ENCODE measurements at regions not wholly inside any gene's neighbourhood (a gene's known extent, or its start where the extent isn't known, plus 50 kb on each side); places are given as distances from the start of the nearest gene placed in this dataset.

DNA sequence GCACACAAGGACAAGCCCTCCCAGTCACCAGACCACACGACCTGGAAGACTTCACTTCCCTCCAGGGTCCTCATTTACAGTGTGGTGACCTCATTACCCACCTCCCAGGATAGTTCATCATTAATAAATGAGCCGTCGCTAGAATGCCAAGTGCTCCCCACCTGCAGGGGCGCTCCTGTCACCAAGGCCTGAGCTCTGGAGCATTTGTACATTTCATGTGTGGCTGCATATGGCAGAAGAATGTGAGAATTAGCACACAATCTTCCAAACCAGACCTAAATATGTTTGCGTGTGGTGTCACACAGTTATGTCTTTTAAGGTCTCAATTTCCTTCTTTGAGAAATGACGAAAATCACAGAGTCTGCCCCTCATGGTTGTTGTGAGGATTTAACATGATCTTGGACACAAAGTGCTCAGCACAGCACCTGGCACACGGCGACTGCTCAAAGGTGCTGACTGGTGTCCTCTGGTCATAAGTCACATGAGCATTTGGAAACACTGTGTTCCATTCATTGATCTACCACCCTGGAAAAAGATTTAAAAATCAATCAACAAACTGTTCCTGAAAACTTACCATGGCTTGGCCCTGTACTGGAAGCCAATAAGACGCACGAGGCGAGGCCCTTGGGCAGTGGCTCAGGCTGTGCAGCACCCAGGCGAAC is 150.6 kb upstream of the SPACA7 start:
- no peak for DNase-seq

DNA sequence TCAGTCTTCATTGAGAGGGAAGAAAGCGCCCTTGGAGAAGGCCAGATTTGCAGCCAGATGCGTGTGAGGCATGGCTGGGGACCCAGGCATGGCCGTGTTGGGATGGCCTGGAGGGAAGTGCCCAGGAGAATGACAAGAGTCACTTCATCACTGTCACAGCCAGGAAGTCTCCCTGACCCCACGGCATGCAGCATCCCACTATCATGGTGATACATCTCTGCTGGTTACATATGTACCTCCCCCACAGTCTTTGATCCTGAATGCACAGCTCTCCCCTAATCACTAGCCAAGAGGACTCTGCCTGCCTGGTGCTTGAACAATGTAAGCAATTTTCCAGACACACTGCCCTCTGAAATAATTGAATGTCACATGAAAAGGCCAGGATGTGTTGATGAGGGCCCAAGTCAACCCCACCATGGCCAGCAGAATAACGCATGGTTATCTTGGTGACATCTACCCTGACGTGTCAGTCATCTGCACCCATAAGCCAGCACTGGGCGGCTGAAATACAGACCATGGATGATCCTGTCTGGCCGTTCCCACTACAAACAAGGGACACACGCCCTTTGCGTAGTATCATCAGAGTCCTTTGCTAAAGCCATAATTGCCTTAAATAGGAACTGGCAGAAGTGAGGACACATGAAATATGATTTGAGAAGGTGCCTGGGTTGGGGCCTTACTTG is 149.7 kb upstream of the SPACA7 start:
- no peak for DNase-seq

DNA sequence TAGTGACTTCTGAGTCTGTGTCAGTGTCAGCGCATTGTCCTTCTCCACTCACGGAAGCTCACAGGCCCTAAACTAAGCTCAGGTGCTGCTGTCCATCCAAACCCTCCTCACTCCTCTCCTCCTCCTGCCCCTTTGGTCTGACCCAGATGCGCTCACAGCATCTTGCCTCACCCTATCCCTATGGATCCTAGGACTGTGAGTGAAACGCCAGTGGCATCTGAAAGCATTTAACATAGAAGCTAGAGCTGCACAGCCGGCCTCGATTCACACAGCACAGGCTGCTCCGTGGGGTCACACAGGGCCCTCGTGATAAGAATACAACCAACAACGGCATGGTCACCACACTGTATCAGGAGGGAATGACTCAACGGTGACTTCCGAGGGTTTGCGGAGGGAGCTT is 149.1 kb upstream of the SPACA7 start:
- DNase-seq = no peak

DNA sequence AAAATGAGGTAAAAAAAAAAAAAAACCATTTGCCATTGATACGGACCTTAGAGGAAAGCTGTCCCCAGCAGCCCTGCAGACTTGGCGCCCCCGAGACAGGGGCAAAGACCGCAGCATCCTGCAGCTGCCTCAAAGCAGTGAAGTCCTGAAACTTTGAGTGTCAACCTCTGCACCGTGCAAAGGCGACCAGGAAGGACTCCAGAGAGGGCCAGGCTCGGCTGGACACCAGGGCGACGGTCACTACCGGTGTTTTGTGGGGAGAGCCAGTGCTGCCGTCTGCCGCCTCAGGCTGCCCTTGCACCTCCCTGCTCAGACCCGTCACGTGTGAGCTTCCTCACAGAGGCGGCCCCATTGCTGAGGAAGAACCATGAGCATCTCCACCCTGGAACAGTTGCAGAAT is 146.7 kb upstream of the SPACA7 start:
- no peak for DNase-seq

DNA sequence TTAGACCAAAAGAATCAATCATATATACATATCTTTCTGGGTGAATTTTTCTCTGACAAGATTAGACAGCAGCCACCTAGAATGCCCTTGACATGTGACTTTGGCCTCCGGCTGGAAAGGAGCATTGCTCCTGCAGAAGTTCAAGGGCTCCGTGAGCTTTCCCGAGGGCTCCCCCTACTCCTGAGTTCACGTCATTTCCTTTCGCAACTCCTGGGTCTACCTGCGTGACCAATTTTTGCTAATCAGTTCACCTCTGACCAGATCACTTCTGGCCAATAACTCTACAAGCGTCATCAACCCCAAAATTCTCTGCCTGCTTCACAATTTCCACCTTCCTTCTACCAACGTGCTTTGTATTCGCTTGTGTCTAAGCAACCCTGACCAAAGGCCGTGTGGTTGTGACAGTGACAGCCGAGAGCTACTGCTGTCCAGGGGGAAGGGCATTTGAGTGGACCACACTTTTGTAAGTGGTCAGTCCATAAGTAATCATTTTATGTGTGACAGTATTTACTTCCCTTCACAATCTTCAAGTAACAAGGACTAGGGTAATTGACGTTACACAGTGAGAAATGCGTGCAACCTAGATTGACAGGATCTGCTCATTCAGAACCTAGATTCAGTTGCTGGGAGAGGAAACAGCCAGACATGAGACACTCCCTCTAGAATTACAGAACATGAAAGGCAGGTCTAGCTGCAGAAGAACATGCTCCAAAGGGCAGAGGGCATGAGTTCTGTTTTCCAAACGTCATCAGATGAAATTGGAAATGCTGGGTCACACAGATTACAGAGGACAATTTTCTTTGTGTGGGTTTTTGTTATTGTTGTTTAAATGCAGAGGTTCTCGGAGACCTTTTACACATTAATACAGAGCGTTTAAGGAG is 145.9 kb upstream of the SPACA7 start:
- DNase-seq = no peak

DNA sequence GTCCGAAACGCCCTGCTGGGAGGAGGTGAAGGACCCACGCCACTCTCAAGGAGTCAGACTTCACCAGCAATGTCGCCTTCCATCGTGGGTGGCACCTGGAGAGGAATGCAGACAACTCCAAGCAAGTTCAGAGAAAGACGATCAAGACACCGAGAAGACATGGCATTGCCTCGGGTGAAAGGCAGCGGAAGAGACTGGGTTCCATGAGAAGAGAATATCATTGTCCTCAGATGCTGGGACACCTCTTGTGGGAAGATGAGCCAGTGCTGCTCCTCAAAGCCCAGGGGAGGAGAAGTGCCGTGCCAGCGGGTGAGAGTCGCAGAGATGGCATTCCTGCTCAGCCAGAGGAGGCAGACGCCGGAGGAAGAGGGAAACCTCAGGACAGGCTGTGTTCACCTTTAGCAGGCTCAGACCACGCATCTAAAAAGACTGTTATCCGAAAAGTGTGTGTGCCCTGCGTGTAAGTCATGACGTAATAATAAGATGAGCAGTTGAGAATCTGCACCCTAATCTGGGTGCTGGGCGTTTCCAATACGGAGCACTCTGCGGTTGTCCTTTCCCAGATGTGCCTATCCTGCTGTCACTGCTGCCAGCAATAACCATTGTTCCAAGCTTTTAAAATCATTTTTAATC is 144.6 kb upstream of the SPACA7 start:
- DNase-seq = no peak

DNA sequence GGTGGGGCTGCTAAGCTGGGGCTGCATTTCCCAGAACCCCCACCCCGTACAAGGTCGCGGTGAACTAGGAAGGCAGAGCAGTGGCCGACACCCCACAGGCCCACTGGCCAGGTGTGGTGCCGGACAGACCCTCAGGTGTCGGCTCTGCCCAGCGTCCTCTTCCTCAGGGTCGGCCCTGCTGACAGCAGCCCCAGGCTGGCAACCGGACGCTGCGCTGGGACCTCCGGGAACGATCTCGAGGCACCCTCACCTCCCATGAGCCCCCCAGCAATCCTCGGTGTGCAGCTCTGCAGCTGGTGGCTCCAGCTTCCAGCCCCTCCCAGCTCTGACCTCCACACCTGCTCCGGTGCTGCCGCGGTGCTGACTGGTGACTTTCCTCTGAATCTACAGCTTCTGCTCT is 142.9 kb upstream of the SPACA7 start:
- DNase-seq = no peak

DNA sequence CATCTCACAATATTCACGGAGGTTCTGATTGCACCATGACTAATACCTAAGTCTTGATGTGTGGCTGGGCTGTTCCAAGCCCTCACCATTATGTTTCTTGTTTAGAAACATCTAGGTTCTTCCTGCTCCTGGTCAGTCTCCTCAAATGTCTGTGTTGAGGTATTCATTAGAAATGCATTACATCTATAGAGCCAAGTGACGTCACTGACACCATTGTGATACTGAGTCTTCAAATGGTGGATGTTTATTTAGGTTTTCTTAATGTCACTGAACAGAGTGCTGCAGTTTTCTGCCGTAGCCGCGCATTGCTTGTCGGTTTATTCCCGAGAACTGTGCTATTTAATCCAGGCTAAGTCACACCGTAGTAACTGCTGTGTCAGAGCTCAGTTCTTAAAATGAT is 142.4 kb upstream of the SPACA7 start:
- no peak for DNase-seq

DNA sequence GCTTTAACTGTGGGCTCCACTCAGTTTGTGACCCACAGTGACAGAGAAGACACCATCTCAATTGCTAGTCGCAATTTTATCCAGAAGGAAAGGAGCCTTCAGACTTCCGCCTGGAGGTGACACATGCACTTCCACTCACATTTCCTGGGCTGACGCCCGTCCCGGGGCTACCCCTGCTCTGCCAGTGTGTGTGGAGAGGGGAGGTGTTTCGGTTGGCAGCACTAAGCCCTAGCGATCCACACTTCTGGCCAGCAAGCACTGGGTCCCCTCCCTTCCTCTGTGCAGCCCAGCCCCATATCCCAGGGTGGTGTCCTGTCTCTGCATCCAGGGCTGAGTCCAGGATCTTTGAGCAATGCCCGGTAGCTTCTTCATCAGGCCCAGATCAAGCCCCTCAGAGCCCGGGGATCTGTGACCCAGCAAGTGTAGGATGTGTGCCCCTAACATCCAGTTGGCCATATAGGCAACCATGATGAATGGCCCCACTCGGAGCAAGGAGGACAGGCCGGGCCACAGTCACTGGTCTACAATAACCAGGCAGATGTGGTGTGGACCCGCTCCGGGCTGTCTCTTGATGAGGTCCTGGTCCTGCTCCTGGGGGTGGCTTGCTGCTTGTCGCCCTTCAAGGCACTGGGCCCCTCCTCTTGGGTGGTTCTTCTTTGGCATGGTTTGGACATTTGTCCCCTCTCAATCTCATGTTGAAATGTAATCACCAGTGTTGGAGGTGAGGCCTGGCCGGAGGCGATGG is 141.9 kb upstream of the SPACA7 start:
- no peak for DNase-seq

DNA sequence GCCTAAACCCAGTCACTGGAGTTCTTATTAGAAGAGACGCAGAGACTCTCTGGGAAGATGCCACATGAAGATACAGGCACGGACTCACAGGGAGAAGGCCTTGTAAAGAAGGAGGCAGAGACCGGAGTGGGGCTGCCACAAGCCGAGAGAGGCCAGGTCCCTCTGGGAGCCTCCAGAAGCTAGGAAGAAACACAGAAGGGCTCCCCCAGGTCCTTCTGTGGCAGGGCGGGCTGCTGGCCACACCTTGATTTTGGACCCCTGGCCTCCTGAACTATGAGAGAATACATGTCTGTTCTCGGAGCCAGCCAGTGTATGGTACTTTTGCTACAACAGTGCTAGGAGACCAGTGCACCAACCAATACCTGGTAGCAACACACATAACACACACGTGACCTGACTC is 140.1 kb upstream of the SPACA7 start:
- DNase-seq = no peak

DNA sequence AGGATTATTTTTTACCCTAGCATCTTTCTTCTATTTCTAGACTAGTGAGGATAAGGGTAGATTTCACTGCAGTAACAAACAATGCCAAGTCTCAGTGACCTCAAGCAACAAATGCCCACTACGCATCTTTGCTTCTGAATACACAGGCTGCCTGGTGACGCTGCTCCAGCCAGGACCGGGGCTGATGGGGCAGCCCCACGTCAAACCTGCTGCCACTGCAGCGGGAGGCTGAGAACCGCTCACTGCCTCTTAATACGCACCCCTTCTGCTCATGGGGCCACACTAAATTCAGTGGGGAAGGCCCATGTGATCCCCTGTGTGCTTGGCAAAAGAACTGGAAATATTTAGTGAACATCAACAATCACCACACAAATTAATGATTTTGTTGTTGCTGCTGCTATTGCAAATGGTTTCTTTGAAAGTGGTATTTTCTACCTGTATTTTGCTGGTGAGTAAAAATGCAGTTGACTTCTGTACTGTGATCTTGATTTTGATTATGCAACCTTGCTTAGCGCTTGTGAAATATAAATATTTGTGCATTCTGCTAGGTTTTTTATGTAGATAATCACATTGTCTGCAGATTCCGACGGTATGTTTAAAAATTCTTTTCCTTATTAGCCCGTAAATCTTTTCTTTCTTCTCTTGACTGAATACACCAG is 139.5 kb upstream of the SPACA7 start:
- no peak for DNase-seq

DNA sequence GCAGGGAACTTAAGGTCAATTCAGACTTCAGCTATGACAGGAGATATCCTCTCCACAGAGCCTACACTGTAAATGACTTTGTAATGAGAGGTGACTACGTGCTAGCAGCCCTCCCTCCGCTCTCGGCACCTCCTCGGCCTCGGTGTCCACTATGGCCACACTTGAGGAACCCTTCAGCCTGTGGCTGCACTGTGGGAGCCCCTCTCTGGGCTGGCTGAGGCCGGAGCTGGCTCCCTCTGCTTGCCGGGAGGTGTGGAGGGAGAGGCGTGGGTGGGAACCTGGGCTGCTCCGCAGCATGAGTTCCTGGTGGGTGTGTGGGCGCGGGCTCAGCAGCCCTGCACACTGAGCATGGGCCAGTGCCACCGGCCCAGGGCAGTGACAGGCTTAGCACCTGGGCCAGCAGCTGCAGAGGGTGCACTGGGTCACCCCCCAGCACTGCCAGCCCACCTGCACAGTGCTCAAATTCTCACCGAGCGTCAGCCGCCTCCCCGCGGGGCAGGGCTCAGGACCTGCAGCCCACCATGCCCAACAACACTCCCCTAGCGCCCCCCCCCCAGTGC is 137.6 kb upstream of the SPACA7 start:
- no peak for DNase-seq

DNA sequence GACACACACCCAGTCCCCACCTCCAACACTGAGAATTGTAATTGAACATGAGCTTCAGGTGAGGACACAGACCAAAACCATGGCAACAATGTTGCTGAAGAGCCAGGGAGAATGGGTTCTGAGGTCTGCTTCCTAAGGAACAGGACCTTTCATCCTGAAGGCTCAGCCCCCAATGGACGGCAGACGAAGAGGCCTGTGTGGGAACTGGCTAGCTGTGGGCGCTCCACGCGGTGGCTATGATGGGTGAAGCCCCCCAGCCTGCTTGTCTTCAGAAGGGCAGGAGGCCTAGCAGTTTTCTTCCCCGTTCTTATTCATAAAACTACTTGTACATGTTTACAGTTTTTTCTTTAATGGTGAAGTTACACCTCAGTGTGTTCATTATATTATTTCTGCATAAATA is 136.1 kb upstream of the SPACA7 start:
- no peak for DNase-seq

DNA sequence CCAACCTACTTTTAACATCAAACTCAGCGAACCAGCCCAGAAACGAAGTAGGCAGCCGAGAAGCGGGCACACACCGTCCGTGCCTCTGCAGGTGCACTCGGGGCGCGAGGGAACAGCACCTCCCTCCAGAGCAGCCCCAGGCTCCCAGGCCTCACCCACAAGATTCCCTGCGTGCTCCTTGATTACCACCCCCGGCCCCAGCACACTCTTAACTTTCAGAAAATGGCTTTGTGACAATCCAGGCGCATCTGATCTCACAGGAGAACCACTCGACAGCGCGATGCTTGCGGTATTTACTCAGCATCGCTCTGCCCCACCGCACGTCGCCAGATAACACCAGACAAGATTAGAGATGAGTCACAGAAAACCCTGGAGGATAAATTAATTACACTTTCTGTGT is 134.9 kb upstream of the SPACA7 start:
- DNase-seq = no peak

DNA sequence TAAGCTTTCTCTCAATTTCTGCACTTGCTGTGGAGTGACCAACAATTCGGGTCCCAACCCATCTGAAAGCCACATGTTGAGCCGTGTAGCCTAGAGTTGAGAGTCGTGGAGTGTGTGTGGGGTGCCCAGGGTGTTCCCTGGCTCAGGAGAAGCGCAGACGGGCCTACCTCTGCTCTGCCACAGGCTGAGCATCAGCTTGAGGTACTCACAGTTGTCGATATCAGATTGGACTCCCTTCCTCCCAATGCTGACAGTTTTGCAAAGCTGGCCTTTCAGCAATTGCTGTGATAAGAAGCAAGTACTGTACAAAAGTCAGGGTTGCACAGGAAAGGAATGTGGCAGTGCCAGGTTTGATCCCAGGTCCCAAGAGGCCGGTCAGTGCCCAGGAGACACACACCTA is 133.4 kb upstream of the SPACA7 start:
- no peak for DNase-seq

DNA sequence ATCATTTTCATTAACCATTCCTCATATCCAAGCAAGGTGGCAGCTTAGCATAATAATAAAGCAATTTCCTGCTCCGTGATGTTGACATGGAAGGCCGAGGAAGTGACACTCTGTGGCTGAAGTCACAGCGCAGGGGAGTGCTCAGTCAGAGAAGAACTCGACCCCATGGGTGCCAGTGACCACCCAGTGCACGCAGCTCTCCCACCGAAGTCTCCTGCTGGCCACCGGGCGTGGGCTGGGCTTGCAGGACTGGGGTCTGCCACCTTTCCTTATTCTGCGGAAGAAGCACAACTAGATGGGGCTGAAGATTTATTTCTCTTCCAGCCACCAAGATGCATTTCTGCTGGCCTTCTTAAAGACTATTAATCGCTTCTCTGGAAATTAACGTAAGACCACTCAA is 132.1 kb upstream of the SPACA7 start:
- DNase-seq = no peak

DNA sequence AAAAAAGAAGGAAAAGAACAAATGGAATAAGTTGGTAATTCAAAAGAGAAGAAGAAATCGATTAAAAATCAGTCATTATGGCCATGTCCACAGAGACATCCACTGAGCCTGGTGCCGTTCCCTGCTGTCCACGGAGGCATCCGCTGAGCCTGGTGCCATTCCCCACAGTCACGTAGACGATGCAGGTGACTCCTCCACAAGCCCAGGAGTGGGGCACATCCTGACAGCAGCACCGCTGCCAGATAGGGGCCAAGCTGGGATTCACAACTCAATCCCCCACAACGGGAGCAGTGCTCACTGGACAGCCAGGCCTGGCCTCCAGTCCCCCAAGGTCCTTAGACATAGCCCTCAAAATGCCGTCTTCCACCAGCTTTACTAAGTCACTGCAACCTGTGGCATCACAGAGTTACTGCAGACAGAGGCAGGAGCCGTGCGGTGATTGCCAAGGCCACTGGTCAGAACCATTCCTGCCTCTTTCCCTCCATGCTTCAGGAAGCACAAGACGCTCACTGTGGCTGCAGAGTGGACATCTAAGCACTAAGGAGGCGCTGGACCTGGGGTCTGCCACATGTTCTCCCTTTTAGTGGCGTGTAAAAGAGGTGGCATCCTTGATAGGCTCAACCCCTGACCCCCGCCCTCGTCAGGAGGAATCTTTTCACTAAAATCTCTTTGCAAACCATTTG is 131.5 kb upstream of the SPACA7 start:
- no peak for DNase-seq

DNA sequence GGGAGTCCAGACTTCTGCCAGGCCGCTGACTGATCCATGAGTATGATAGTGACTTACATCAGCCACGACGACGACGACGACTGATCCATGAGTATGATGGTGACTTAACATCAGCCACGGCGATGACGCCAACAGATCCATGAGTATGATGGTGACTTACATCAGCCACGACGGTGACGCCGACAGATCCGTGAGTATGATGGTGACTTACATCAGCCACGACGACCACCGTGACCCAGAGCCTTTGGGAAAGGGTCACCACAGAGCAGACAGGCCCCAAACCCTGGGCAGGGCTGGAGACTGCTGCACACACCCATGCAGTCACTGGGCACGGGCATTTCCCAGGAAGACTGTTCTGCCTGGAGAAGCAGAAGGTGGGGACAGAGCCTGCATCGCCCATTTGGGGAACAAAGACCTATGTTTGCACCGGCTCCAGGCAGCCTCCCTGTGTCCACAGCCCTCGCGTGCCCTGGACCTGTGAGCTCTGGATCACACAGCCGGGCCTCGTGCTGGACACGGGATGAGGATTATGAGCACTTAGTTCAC is 130.9 kb upstream of the SPACA7 start:
- no peak for DNase-seq

DNA sequence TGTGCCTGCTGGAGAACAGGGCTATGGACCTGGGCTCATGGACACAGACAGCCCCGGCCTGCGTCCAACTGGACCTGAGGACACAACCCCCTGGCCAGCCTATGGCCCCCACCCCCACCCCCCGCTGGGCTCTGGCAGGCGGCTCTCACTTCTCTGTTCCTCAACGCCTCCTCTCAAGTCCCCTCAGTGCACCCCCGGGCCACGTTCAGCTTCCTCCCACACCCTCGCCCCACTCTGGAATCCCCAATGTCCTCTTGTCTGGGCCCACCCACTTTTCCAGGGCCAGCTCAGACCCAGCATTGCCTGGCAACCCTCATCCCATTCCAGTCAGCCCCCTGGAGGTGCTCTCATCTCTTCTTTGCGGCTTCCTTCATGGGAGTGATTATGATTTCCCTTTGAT is 130.2 kb upstream of the SPACA7 start:
- DNase-seq = no peak

DNA sequence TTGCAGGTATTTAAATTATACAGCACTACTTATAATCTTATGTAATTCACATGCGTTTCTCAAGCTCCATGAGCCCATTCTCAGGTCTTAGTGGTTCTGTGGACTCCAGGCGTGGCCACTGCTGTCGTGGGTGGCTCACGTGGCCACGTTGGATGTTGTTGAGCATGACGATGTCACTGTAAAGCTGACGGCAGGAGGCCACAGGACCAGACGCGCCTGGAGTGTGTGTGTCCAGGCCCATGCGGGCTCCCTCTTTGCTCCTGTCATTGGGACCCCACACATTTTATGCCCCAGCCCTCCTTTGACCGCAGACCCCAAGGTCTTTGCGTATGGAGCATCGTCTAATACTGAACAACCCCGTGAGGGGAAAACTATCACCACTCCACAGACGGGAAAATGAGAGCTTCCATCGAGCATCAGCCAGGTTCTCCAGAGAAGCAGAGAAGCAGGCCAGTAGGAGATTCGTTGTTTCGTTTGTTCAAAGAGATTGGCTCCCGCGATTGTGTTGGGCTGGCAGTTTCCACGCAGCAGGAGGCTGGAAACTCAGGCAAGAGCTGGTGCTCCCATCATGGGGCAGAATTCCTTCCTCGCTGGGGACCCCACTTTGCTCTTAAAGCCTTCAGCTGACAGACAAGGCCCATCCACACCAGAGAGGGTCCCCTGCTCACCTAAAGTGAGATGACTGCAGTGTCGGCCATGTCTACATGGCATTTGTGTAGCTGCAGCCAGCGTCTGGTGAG is 129.3 kb upstream of the SPACA7 start:
- no peak for DNase-seq
